HEK293 (cell line): ENCODE measurements at regions not wholly inside any gene's neighbourhood (a gene's known extent, or its start where the extent isn't known, plus 50 kb on each side); places are given as distances from the start of the nearest gene placed in this dataset.
A peak's percentile ranks its signal among the peaks of the same experiment; 100 is the strongest.

Experiments
- CTCF ChIA-PET: fragments of 350-600 bp; formaldehyde crosslinking; extraction: SDS; loops from one replicate; lab custom pipeline; 2021; ENCODE audit warnings: antibody characterized with exemption; lab: Yijun Ruan, JAX
- POLR2A ChIA-PET: fragments of 300-600 bp; formaldehyde crosslinking; extraction: SDS; loops from one replicate; lab custom pipeline; 2020; ENCODE audit warnings: antibody characterized with exemption, inconsistent platforms; lab: Yijun Ruan, JAX
- H3K27ac ChIP-seq: fragments of 200-500 bp; sonication (Bioruptor generic); 2 replicates; pipeline ENCODE4 v1.5.1; 2014; ENCODE audit warnings: low read depth, low read length, control low read depth, inconsistent platforms; ENCODE audit errors: extremely low read depth
- H3K36me3 ChIP-seq, 2 experiments: fragments of 200-500 bp in 1 of 2; sonication (Bioruptor generic) in 1 of 2; 1 replicate in 1 of 2; 2 replicates in 1 of 2; pipeline ENCODE4 v1.5.1; 2014 to 2017; ENCODE audit warnings: inconsistent platforms in 2 of 2, low read length in 2 of 2; ENCODE audit not compliant: control insufficient read depth in 2 of 2, insufficient read depth in 1 of 2
- H3K4me1 ChIP-seq: fragments of 200-500 bp; sonication (Bioruptor generic); 2 replicates; pipeline ENCODE4 v1.5.1; 2014; ENCODE audit warnings: mild to moderate bottlenecking, low read length, inconsistent platforms; ENCODE audit not compliant: control insufficient read depth, insufficient read depth
- H3K4me3 ChIP-seq: 2 replicates; pipeline ENCODE4 v1.5.1; 2011; ENCODE audit warnings: low read depth, mild to moderate bottlenecking, control low read depth, low read length, moderate library complexity
- H3K9me3 ChIP-seq: fragments of 200-500 bp; sonication (Bioruptor generic); 2 replicates; pipeline ENCODE4 v1.5.1; 2014; ENCODE audit warnings: low read depth, low read length, inconsistent platforms; ENCODE audit not compliant: control insufficient read depth, insufficient read depth
- GLIS2 ChIP-seq: fragments of 450-650 bp; formaldehyde crosslinking; IDR thresholded peaks from 2 replicates; pipeline ENCODE4 v1.5.1; 2016; ENCODE audit warnings: missing biosample characterization, missing genetic modification characterization
- KLF9 ChIP-seq: fragments of 450-650 bp; formaldehyde crosslinking; IDR thresholded peaks from 2 replicates; pipeline ENCODE4 v1.5.1; 2016; ENCODE audit warnings: missing biosample characterization, missing genetic modification characterization, low read depth
- PBX3 ChIP-seq: sonication (generic); formaldehyde crosslinking; IDR thresholded peaks from 2 replicates; pipeline ENCODE4 v1.8.1; 2022; ENCODE audit warnings: mild to moderate bottlenecking, moderate library complexity, missing genetic modification reagents
- PRDM4 ChIP-seq: fragments of 450-650 bp; formaldehyde crosslinking; IDR thresholded peaks from 2 replicates; pipeline ENCODE4 v1.5.1; 2017; ENCODE audit warnings: missing biosample characterization, missing genetic modification characterization
- REST ChIP-seq: fragments of 450-650 bp; formaldehyde crosslinking; IDR thresholded peaks from 2 replicates; pipeline ENCODE4 v1.5.1; 2016; ENCODE audit warnings: missing biosample characterization, missing genetic modification characterization
- SETDB1 ChIP-seq: IDR thresholded peaks from one replicate; pipeline ENCODE4 v1.6.1; 2017; ENCODE audit warnings: mild to moderate bottlenecking, low read length, moderate library complexity, mixed read lengths; ENCODE audit not compliant: insufficient read length
- ZBTB20 ChIP-seq: fragments of 450-650 bp; formaldehyde crosslinking; IDR thresholded peaks from 2 replicates; pipeline ENCODE4 v1.5.1; 2016; ENCODE audit warnings: missing biosample characterization, missing genetic modification characterization
- ZNF146 ChIP-seq: fragments of 450-650 bp; formaldehyde crosslinking; IDR thresholded peaks from 2 replicates; pipeline ENCODE4 v1.5.1; 2016; ENCODE audit warnings: missing biosample characterization, missing genetic modification characterization
- ZNF169 ChIP-seq: fragments of 450-650 bp; formaldehyde crosslinking; IDR thresholded peaks from 2 replicates; pipeline ENCODE4 v1.5.1; 2016; ENCODE audit warnings: missing biosample characterization, missing genetic modification characterization
- ZNF302 ChIP-seq: fragments of 450-650 bp; formaldehyde crosslinking; IDR thresholded peaks from 2 replicates; pipeline ENCODE4 v1.5.1; 2016; ENCODE audit warnings: missing biosample characterization, missing genetic modification characterization, low read depth
- ZNF341 ChIP-seq: fragments of 450-650 bp; formaldehyde crosslinking; IDR thresholded peaks from 2 replicates; pipeline ENCODE4; 2016; ENCODE audit warnings: low read depth, missing biosample characterization, missing genetic modification characterization
- ZNF548 ChIP-seq: fragments of 450-650 bp; formaldehyde crosslinking; IDR thresholded peaks from 2 replicates; pipeline ENCODE4 v1.5.1; 2016; ENCODE audit warnings: missing biosample characterization, missing genetic modification characterization
- ZNF596 ChIP-seq: fragments of 450-650 bp; IDR thresholded peaks from 2 replicates; pipeline ENCODE4 v1.5.0; 2018; ENCODE audit warnings: missing biosample characterization, mild to moderate bottlenecking, missing genetic modification characterization, moderate library complexity
- ZNF670 ChIP-seq: fragments of 450-650 bp; formaldehyde crosslinking; IDR thresholded peaks from 2 replicates; pipeline ENCODE4 v1.5.1; 2016; ENCODE audit warnings: missing biosample characterization, missing genetic modification characterization, low read depth
- ZNF747 ChIP-seq: fragments of 450-650 bp; formaldehyde crosslinking; IDR thresholded peaks from 2 replicates; pipeline ENCODE4 v1.5.1; 2016; ENCODE audit warnings: missing biosample characterization, missing genetic modification characterization
- ZNF768 ChIP-seq: fragments of 450-650 bp; formaldehyde crosslinking; IDR thresholded peaks from 2 replicates; pipeline ENCODE4 v1.5.1; 2018; ENCODE audit warnings: missing biosample characterization, mild to moderate bottlenecking, missing genetic modification characterization
- ZNF785 ChIP-seq: fragments of 450-650 bp; formaldehyde crosslinking; IDR thresholded peaks from 2 replicates; pipeline ENCODE4 v1.5.1; 2016; ENCODE audit warnings: missing biosample characterization, missing genetic modification characterization
- ZSCAN5A ChIP-seq: fragments of 450-650 bp; formaldehyde crosslinking; IDR thresholded peaks from 2 replicates; pipeline ENCODE4 v1.5.1; 2016; ENCODE audit warnings: missing biosample characterization, missing genetic modification characterization

GRCh38 chr1:30323352-30323751 is 400.0 kb downstream of the MATN1 start:
- H3K36me3 ChIP-seq, result no peaks in the 10 kb centered on the region
- H3K9me3 ChIP-seq, result no peaks in the 10 kb centered on the region
- ChIA-PET CTCF (no interaction called here), POLR2A (no interaction called here)
- H3K27ac ChIP-seq, result no peak overlapping the region
- H3K4me1 ChIP-seq, result no peaks in the 10 kb centered on the region
- H3K4me3 ChIP-seq, result no peak overlapping the region
- TF ChIP-seq ZNF768 (tag by site-specific recombination) (peak; percentile 69; the same call in 1 of the 2 replicates), ZNF302 (tag by site-specific recombination) (no peak)

GRCh38 chr1:30322859-30323257 is 400.5 kb downstream of the MATN1 start:
- H3K27ac ChIP-seq, result no peak overlapping the region
- POLR2A ChIA-PET, result no interaction called here
- CTCF ChIA-PET, result interaction anchor here (0.6 kb wide), 2 partner anchors 234 to 250 kb away, joined by 3 to 4 read pairs; no protein-coding TSS in a partner anchor
- H3K4me3 ChIP-seq, result no peak overlapping the region
- H3K4me1 ChIP-seq, result no peaks in the 10 kb centered on the region
- no peaks in the 10 kb centered on the region for H3K36me3 ChIP-seq
- TF ChIP-seq GLIS2 (tag by site-specific recombination), result no peak
- TF ChIP-seq ZNF785 (tag by site-specific recombination), result no peak
- TF ChIP-seq ZSCAN5A (tag by site-specific recombination), result no peak
- TF ChIP-seq SETDB1, result no peak
- TF ChIP-seq ZNF747 (tag by site-specific recombination), result no peak
- TF ChIP-seq PRDM4 (tag by site-specific recombination), result no peak
- no peak for TF ChIP-seq ZNF341
- TF ChIP-seq ZBTB20 (tag by site-specific recombination), result no peak
- no peak for TF ChIP-seq ZNF548 (tag by site-specific recombination)
- no peak for TF ChIP-seq PBX3
- TF ChIP-seq ZNF146 (tag by site-specific recombination), result no peak
- no peak for TF ChIP-seq KLF9
- no peak for TF ChIP-seq ZNF169 (tag by site-specific recombination)
- no peak for TF ChIP-seq REST (tag by site-specific recombination)
- TF ChIP-seq ZNF596 (tag by site-specific recombination), result no peak
- TF ChIP-seq ZNF670 (tag by site-specific recombination), result no peak
- H3K9me3 ChIP-seq, result no peaks in the 10 kb centered on the region
